K562 (cell line): ENCODE measurements at regions not wholly inside any gene's neighbourhood (a gene's known extent, or its start where the extent isn't known, plus 50 kb on each side); places are given as distances from the start of the nearest gene placed in this dataset.
A peak's percentile ranks its signal among the peaks of the same experiment; 100 is the strongest.

Experiments
- FIP1L1 ChIP-seq: fragments of 200-400 bp; formaldehyde crosslinking; IDR thresholded peaks from 2 replicates; pipeline ENCODE4 v1.6.1; 2018; ENCODE audit warnings: mild to moderate bottlenecking, low read depth, low read length; ENCODE audit not compliant: poor library complexity, severe bottlenecking
- FOXP4 ChIP-seq: sonication (generic); formaldehyde crosslinking; IDR thresholded peaks from 2 replicates; pipeline ENCODE4 v1.8.0; 2022; ENCODE audit warnings: mild to moderate bottlenecking, missing genetic modification reagents, borderline replicate concordance
- HDAC3 ChIP-seq: fragments of 450-650 bp; IDR thresholded peaks from 2 replicates; pipeline ENCODE4 v1.6.1; 2018; ENCODE audit warnings: borderline replicate concordance, mild to moderate bottlenecking, moderate library complexity; ENCODE audit not compliant: partially characterized antibody
- MXD1 ChIP-seq: fragments of 250-450 bp; sonication (Bioruptor Pico); IDR thresholded peaks from 2 replicates; pipeline ENCODE4 v1.8.0; 2021; ENCODE audit warnings: borderline replicate concordance, mild to moderate bottlenecking, moderate library complexity; ENCODE audit not compliant: poor library complexity, severe bottlenecking
- MYBL2 ChIP-seq, 2 experiments: fragments of 450-650 bp in 1 of 2; sonication (generic) in 1 of 2; formaldehyde crosslinking in 1 of 2; IDR thresholded peaks; 2 replicates each; pipeline versions ENCODE4 v1.6.1 to v1.8.1; 2017 to 2022; ENCODE audit warnings: borderline replicate concordance in 1 of 2, inconsistent platforms in 1 of 2, low read depth in 1 of 2, mild to moderate bottlenecking in 1 of 2, missing genetic modification reagents in 1 of 2, moderate library complexity in 1 of 2
- NBN ChIP-seq: fragments of 450-650 bp; IDR thresholded peaks from 2 replicates; pipeline ENCODE4 v1.6.1; 2016; ENCODE audit warnings: low read depth, mild to moderate bottlenecking
- NKRF ChIP-seq: fragments of 450-650 bp; IDR thresholded peaks from 2 replicates; pipeline ENCODE4 v1.6.1; 2016; ENCODE audit warnings: borderline replicate concordance
- PRMT5 ChIP-seq: sonication (generic); formaldehyde crosslinking; IDR thresholded peaks from 2 replicates; pipeline ENCODE4 v1.5.0; 2020; ENCODE audit warnings: missing genetic modification reagents
- PURB ChIP-seq: sonication (generic); formaldehyde crosslinking; IDR thresholded peaks from 2 replicates; pipeline ENCODE4 v1.9.0; 2021; ENCODE audit warnings: low read depth, mild to moderate bottlenecking, missing genetic modification reagents
- RBM34 ChIP-seq: fragments of 200-400 bp; formaldehyde crosslinking; IDR thresholded peaks from 2 replicates; pipeline ENCODE4 v1.6.1; 2018; ENCODE audit warnings: low read length, borderline replicate concordance; ENCODE audit not compliant: insufficient read depth
- SMAD2 ChIP-seq: fragments of 150-350 bp; IDR thresholded peaks from 2 replicates; pipeline ENCODE4 v1.6.1; 2014; ENCODE audit warnings: low read depth, mild to moderate bottlenecking, low read length
- TCF7L2 ChIP-seq: fragments of 150-350 bp; IDR thresholded peaks from 2 replicates; pipeline ENCODE4 v1.6.1; 2016; ENCODE audit warnings: low read depth, mild to moderate bottlenecking, low read length, moderate library complexity
- TEAD1 ChIP-seq, 2 experiments: fragments of 450-650 bp in 1 of 2; sonication (generic) in 1 of 2; formaldehyde crosslinking; IDR thresholded peaks; 2 replicates each; pipeline versions ENCODE4 v1.4.0 to v1.8.0; 2020 to 2022; ENCODE audit warnings: mild to moderate bottlenecking in 2 of 2, missing genetic modification reagents in 1 of 2
- ZC3H8 ChIP-seq: fragments of 450-650 bp; IDR thresholded peaks from 2 replicates; pipeline ENCODE4 v1.6.1; 2017
- ZNF316 ChIP-seq: fragments of 450-650 bp; IDR thresholded peaks from 2 replicates; pipeline ENCODE4 v1.6.1; 2016
- TF ChIP-seq, protein P1 (sequence below), 2 experiments: fragments of 450-650 bp; IDR thresholded peaks; 2 replicates each; pipeline ENCODE4 v1.6.1; 2018; ENCODE audit warnings: mild to moderate bottlenecking in 2 of 2, low read depth in 1 of 2; ENCODE audit not compliant: partially characterized antibody in 2 of 2

DNA sequence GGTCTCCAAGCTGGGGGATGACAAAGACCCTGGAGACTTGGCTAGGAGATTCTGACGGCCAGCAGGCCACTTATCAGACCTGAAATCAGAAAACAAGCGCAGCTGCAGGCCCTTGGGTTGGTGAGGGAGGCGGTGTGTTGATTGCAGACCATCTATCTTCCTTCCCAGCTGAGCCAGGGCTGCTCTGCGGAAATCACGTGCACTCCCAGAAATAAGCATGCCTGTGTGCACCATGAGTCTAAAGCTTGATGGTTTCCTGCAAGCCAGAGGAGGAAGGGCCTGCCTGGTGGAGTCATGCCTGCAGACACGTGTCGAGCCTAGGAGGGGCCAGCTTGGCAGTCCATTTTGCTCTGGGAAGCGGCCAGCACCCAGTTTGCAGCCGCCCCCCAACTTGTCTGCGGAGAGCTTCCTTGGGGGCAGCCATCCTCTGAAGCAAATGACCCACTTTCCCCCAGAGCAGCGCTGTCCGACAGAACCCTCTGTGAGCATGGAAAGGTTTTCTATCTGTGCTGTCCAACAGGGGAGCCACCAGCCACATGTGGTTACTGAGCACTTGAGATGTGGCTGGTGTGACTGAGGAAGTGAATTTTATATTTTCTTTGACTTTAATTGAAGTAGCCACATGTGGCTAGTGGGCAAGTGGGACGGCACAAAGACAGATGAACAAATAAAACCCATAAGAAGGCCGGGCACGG lies 175.7 kb upstream of the BCOR start (continued):
- TF ChIP-seq, protein P1, sequence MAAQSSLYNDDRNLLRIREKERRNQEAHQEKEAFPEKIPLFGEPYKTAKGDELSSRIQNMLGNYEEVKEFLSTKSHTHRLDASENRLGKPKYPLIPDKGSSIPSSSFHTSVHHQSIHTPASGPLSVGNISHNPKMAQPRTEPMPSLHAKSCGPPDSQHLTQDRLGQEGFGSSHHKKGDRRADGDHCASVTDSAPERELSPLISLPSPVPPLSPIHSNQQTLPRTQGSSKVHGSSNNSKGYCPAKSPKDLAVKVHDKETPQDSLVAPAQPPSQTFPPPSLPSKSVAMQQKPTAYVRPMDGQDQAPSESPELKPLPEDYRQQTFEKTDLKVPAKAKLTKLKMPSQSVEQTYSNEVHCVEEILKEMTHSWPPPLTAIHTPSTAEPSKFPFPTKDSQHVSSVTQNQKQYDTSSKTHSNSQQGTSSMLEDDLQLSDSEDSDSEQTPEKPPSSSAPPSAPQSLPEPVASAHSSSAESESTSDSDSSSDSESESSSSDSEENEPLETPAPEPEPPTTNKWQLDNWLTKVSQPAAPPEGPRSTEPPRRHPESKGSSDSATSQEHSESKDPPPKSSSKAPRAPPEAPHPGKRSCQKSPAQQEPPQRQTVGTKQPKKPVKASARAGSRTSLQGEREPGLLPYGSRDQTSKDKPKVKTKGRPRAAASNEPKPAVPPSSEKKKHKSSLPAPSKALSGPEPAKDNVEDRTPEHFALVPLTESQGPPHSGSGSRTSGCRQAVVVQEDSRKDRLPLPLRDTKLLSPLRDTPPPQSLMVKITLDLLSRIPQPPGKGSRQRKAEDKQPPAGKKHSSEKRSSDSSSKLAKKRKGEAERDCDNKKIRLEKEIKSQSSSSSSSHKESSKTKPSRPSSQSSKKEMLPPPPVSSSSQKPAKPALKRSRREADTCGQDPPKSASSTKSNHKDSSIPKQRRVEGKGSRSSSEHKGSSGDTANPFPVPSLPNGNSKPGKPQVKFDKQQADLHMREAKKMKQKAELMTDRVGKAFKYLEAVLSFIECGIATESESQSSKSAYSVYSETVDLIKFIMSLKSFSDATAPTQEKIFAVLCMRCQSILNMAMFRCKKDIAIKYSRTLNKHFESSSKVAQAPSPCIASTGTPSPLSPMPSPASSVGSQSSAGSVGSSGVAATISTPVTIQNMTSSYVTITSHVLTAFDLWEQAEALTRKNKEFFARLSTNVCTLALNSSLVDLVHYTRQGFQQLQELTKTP (IDR thresholded peaks at IDR 0.05; ENCODE audit: low read depth in 1 of 2, partially characterized antibody in 2 of 2) = no peak
- no peak for TF ChIP-seq PURB
- no peak for TF ChIP-seq ZC3H8
- no peak for TF ChIP-seq PRMT5 (CRISPR knock-in tag)
- TF ChIP-seq FIP1L1 = no peak
- TF ChIP-seq MYBL2 (IDR thresholded peaks at IDR 0.05; ENCODE audit: low read depth) = no peak
- no peak for TF ChIP-seq MYBL2 (CRISPR knock-in tag; IDR thresholded peaks at IDR 0.05; ENCODE audit: borderline replicate concordance)
- TF ChIP-seq TEAD1 (CRISPR knock-in tag; IDR thresholded peaks at IDR 0.05) = peak; percentile 8 to 42; a peak in 1 of 4 replicates
- TF ChIP-seq SMAD2 = no peak
- no peak for TF ChIP-seq MXD1 (CRISPR knock-in tag)
- TF ChIP-seq RBM34 = no peak
- no peak for TF ChIP-seq NKRF
- TF ChIP-seq TCF7L2 = no peak
- TF ChIP-seq HDAC3 = peak; percentile 62
- 0 out of 2 replicates have a peak, but pooled peaks have one; percentile 29 for TF ChIP-seq FOXP4 (CRISPR knock-in tag)
- TF ChIP-seq ZNF316 = no peak
- TF ChIP-seq NBN = no peak
